ENCODE measurements at regions not wholly inside any gene's neighbourhood (a gene's known extent, or its start where the extent isn't known, plus 50 kb on each side); places are given as distances from the start of the nearest gene placed in this dataset.

- TF ChIP-seq CTCF (IDR thresholded peaks at IDR 0.05): no peak
- TF ChIP-seq POLR2A (IDR thresholded peaks at IDR 0.05): no peak
Observed at GRCh38 chr3:182562274-182562673, 231.0 kb upstream of the ATP11B start.

All from body of pancreas (tissue), 4 donors.